Nephron progenitor cell (in vitro differentiated cells): ENCODE measurements at regions not wholly inside any gene's neighbourhood (a gene's known extent, or its start where the extent isn't known, plus 50 kb on each side); places are given as distances from the start of the nearest gene placed in this dataset.

Experiments
- DNase-seq: peaks from one replicate; pipeline ENCODE4 v3.0.0; 2021
- H3K27ac Mint-ChIP-seq: 2 replicates; pipeline ENCODE4 v1.8.0; 2021; ENCODE audit warnings: mild to moderate bottlenecking, moderate library complexity, mixed read lengths
- H3K27me3 Mint-ChIP-seq: 2 replicates; pipeline ENCODE4 v1.8.0; 2021; ENCODE audit warnings: mild to moderate bottlenecking, low read depth, mixed read lengths; ENCODE audit not compliant: poor library complexity
- H3K36me3 Mint-ChIP-seq: 2 replicates; pipeline ENCODE4 v1.8.0; 2021; ENCODE audit warnings: low read depth, mixed read lengths
- H3K4me1 Mint-ChIP-seq: 2 replicates; pipeline ENCODE4 v1.8.0; 2021; ENCODE audit warnings: mixed read lengths
- H3K4me3 Mint-ChIP-seq: 2 replicates; pipeline ENCODE4 v1.8.0; 2021; ENCODE audit warnings: mild to moderate bottlenecking, moderate library complexity, mixed read lengths
- H3K9me3 Mint-ChIP-seq: 2 replicates; pipeline ENCODE4 v1.8.0; 2021; ENCODE audit warnings: mild to moderate bottlenecking, moderate library complexity, mixed read lengths
- CTCF ChIP-seq: fragments of 200-600 bp; sonication (generic); IDR thresholded peaks from 2 replicates; pipeline ENCODE4 v1.5.0; 2021; ENCODE audit warnings: antibody characterized with exemption

- H3K36me3 Mint-ChIP-seq = no peaks in the 10 kb centered on the region
- H3K9me3 Mint-ChIP-seq = no peaks in the 10 kb centered on the region
- peaks cover 11% of the 10 kb centered on the region for H3K27me3 Mint-ChIP-seq
- DNase-seq = no peak
- TF ChIP-seq CTCF = no peak
- no peak overlapping the region for H3K27ac Mint-ChIP-seq
- H3K4me3 Mint-ChIP-seq = no peak overlapping the region
- peaks cover 24% of the 10 kb centered on the region for H3K4me1 Mint-ChIP-seq
Observed at GRCh38 chr1:43067233-43067745, 104.8 kb downstream of the EBNA1BP2 start.

- TF ChIP-seq CTCF = no peak
- H3K4me3 Mint-ChIP-seq = no peak overlapping the region
- peaks cover 11% of the 10 kb centered on the region for H3K27me3 Mint-ChIP-seq
- H3K36me3 Mint-ChIP-seq = no peaks in the 10 kb centered on the region
- H3K9me3 Mint-ChIP-seq = no peaks in the 10 kb centered on the region
- H3K27ac Mint-ChIP-seq = no peak overlapping the region
- no peak for DNase-seq
- peaks cover 24% of the 10 kb centered on the region for H3K4me1 Mint-ChIP-seq
Observed at GRCh38 chr1:43066578-43066977, 105.5 kb downstream of the EBNA1BP2 start.

- no peaks in the 10 kb centered on the region for H3K36me3 Mint-ChIP-seq
- no peaks in the 10 kb centered on the region for H3K9me3 Mint-ChIP-seq
- peaks cover 5% of the 10 kb centered on the region for H3K27me3 Mint-ChIP-seq
- no peak for TF ChIP-seq CTCF
- DNase-seq = no peak
- H3K4me1 Mint-ChIP-seq = peaks cover 18% of the 10 kb centered on the region
- H3K27ac Mint-ChIP-seq = no peak overlapping the region
- H3K4me3 Mint-ChIP-seq = no peak overlapping the region
Observed at GRCh38 chr1:43065616-43066399, 106.3 kb downstream of the EBNA1BP2 start.

- DNase-seq = no peak
- H3K27ac Mint-ChIP-seq = no peak overlapping the region
- H3K4me1 Mint-ChIP-seq = peaks cover 20% of the 10 kb centered on the region
- no peaks in the 10 kb centered on the region for H3K36me3 Mint-ChIP-seq
- H3K27me3 Mint-ChIP-seq = peaks cover 5% of the 10 kb centered on the region
- H3K4me3 Mint-ChIP-seq = no peak overlapping the region
- TF ChIP-seq CTCF = no peak
- no peaks in the 10 kb centered on the region for H3K9me3 Mint-ChIP-seq
Observed at GRCh38 chr1:43065191-43065590, 106.5 kb upstream of the SLC2A1 start.

GRCh38 chr1:43063394-43064219 lies 104.9 kb upstream of the SLC2A1 start:
- Mint-ChIP-seq H3K4me1 (peaks cover 30% of the 10 kb centered on the region), H3K27me3 (peaks cover 5% of the 10 kb centered on the region), H3K9me3 (no peaks in the 10 kb centered on the region), H3K27ac (no peak overlapping the region), H3K36me3 (no peaks in the 10 kb centered on the region), H3K4me3 (no peak overlapping the region)
- no peak for DNase-seq
- TF ChIP-seq CTCF = no peak
